ENCODE measurements at regions not wholly inside any gene's neighbourhood (a gene's known extent, or its start where the extent isn't known, plus 50 kb on each side); places are given as distances from the start of the nearest gene placed in this dataset.
"Not testable (repeated sequence)": the region's sequence is repeated elsewhere in the genome, so short reads cannot be mapped to it uniquely, and the experiment has no call there.

DNA sequence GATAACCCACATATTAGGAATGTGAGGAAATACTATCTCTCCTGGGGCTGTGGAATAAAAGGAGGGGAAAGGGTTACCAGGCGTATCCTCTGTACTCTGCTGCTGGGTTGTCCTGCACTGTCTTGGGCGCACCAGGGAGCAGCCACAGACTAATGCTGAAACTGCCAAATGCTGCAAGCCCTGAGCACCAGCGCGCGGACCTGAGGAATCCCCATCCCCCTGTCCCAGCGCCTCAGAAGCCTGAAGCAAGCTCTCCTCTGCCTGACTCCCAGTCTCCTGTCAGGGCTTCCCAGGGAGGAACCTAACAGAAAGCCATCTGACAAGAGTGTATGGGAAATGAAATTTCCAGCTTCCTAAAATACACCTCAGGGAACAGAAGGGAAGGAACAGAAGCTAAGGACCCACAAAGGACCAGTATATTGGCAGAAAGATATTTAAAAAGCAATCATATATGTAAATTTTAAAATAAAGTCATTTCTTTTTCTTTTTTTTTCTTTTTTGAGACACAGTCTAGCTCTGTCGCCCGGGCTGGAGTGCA, 158.3 kb upstream of the C2CD4B start:
- H3K9me3 Mint-ChIP-seq = no peaks in the 10 kb centered on the region
- POLR2A ChIA-PET = no interaction called here
- H3K4me3 Mint-ChIP-seq = no peak overlapping the region
- DNase-seq = no peak
- peaks cover 5% of the 10 kb centered on the region for H3K27me3 Mint-ChIP-seq
- TF ChIP-seq, protein P1, sequence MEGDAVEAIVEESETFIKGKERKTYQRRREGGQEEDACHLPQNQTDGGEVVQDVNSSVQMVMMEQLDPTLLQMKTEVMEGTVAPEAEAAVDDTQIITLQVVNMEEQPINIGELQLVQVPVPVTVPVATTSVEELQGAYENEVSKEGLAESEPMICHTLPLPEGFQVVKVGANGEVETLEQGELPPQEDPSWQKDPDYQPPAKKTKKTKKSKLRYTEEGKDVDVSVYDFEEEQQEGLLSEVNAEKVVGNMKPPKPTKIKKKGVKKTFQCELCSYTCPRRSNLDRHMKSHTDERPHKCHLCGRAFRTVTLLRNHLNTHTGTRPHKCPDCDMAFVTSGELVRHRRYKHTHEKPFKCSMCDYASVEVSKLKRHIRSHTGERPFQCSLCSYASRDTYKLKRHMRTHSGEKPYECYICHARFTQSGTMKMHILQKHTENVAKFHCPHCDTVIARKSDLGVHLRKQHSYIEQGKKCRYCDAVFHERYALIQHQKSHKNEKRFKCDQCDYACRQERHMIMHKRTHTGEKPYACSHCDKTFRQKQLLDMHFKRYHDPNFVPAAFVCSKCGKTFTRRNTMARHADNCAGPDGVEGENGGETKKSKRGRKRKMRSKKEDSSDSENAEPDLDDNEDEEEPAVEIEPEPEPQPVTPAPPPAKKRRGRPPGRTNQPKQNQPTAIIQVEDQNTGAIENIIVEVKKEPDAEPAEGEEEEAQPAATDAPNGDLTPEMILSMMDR (IDR thresholded peaks at IDR 0.05) = no peak
- no peak for ATAC-seq (ENCODE audit: low read depth)
- CTCF ChIA-PET = no interaction called here
- H3K36me3 Mint-ChIP-seq (ENCODE audit: low read depth) = no peaks in the 10 kb centered on the region
- H3K27ac Mint-ChIP-seq = no peak overlapping the region
- H3K4me1 Mint-ChIP-seq = no peaks in the 10 kb centered on the region
- intact Hi-C loops (cut with micrococcal nuclease) = no loop called here

DNA sequence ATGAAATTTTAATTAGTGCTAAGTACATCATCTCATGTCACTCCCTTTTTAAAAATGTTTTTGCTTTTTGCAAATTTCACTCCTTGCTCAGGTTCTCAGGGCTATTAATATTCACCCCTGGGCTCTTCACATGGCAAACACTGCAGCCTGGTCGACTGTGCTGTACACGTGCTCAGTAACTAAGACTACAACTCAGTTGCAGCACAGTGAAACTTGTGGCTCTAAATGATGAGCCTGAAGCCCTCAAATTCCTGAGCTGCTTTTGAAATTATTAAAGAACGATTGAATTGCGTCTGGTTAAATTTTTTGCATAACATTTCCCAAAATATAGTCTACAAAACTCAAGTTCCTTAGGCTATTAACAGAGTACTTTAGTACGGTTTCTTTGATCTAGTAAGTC, 159.3 kb upstream of the C2CD4B start:
- CTCF ChIA-PET = no interaction called here
- no peaks in the 10 kb centered on the region for H3K4me1 Mint-ChIP-seq

DNA sequence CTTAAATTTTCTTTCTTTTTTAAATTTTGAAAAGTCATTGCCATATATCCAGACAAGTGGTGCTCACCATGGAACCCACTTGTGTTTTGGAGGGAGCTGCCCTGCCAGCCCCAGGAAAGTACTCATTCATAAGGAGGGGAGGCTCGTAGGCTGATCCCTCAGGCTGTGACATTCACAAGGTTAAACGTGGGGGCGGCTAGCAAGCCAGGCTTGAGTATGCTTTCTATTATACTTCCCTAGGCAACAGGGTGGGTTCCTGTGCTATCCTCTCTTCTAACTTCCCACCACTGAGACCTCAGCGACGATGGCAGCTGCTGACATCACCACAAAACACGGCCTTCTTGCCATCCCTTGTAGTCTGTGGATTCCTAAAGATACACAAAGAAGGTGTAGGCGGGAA, 160.5 kb upstream of the C2CD4B start:
- intact Hi-C loops (cut with micrococcal nuclease) = no loop called here
- ATAC-seq (ENCODE audit: low read depth) = no peak
- no peaks in the 10 kb centered on the region for H3K4me1 Mint-ChIP-seq
- TF ChIP-seq, protein P1 (IDR thresholded peaks at IDR 0.05) = no peak
- H3K27ac Mint-ChIP-seq = no peak overlapping the region
- H3K9me3 Mint-ChIP-seq = no peaks in the 10 kb centered on the region
- no peak for DNase-seq
- ChIA-PET CTCF (no interaction called here), POLR2A (no interaction called here)
- no peaks in the 10 kb centered on the region for H3K36me3 Mint-ChIP-seq (ENCODE audit: low read depth)
- no peak overlapping the region for H3K4me3 Mint-ChIP-seq
- H3K27me3 Mint-ChIP-seq = peaks cover 2% of the 10 kb centered on the region

More for the DNA sequence above, 159.3 kb upstream of the C2CD4B start:
- Mint-ChIP-seq H3K27ac (no peak overlapping the region), H3K4me3 (no peak overlapping the region), H3K9me3 (no peaks in the 10 kb centered on the region), H3K27me3 (peaks cover 5% of the 10 kb centered on the region), H3K36me3 (ENCODE audit: low read depth) (no peaks in the 10 kb centered on the region)
- intact Hi-C loops (cut with micrococcal nuclease) = no loop called here
- TF ChIP-seq, protein P1 (IDR thresholded peaks at IDR 0.05) = no peak
- POLR2A ChIA-PET = no interaction called here
- no peak for ATAC-seq (ENCODE audit: low read depth)
- DNase-seq = no peak

DNA sequence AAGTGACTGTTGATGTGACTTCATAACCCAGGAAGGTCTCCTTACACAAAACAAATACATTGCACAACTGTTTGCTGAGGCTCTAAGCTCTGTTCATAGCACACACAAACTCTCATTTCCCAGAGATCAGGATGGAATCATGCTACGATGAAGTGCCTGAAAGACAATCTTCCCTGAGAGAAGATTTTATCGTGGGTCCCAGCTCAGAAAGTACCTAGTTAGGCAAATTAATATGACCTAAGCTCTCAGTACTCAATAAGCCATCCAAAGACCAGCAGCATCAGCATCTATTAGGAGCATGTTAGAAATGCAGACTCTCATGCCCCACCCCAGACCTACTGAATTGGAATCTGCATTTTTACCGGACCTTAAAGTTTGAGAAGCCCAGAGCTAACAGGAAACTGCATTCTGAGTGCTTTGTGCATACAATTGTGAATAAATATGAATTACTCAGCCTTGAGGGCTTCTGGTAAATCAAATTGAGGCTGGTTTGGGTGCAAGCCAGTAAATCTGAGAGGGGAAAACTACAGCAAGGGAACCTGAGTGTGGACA, 161.5 kb upstream of the C2CD4B start:
- H3K27ac Mint-ChIP-seq = no peak overlapping the region
- no peak for DNase-seq
- TF ChIP-seq, protein P1 (IDR thresholded peaks at IDR 0.05) = no peak
- no peaks in the 10 kb centered on the region for H3K36me3 Mint-ChIP-seq (ENCODE audit: low read depth)
- H3K4me1 Mint-ChIP-seq = no peaks in the 10 kb centered on the region
- H3K4me3 Mint-ChIP-seq = no peak overlapping the region
- intact Hi-C loops (cut with micrococcal nuclease) = no loop called here
- CTCF ChIA-PET = no interaction called here
- peaks cover 2% of the 10 kb centered on the region for H3K27me3 Mint-ChIP-seq
- POLR2A ChIA-PET = no interaction called here
- no peaks in the 10 kb centered on the region for H3K9me3 Mint-ChIP-seq
- ATAC-seq (ENCODE audit: low read depth) = no peak

DNA sequence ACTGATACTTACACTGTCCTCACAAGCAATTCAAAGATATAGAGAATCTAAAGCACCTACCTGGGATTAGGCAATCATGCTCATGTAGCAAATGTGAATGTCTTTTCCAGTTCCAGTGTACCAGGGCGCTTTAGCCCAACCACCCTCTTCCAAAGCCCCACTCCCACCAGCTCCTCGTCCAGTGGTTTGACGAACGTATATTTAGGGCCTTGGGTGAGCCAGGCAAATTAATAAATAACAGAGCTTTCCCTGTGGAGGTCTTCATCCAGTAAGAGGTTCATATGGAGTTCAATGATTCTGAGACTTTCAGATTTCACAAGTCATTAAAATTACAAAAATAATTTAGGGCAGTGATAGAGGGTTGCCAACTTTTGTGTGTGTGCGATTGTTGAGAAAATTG, 162.3 kb upstream of the C2CD4B start:
- Mint-ChIP-seq H3K27me3 (no peaks in the 10 kb centered on the region), H3K4me1 (no peaks in the 10 kb centered on the region), H3K27ac (no peak overlapping the region), H3K9me3 (no peaks in the 10 kb centered on the region), H3K4me3 (no peak overlapping the region), H3K36me3 (ENCODE audit: low read depth) (no peaks in the 10 kb centered on the region)
- ChIA-PET POLR2A (no interaction called here), CTCF (no interaction called here)
- DNase-seq (no peak), ATAC-seq (ENCODE audit: low read depth) (no peak)
- TF ChIP-seq, protein P1 (IDR thresholded peaks at IDR 0.05) = no peak
- intact Hi-C loops (cut with micrococcal nuclease) = no loop called here

DNA sequence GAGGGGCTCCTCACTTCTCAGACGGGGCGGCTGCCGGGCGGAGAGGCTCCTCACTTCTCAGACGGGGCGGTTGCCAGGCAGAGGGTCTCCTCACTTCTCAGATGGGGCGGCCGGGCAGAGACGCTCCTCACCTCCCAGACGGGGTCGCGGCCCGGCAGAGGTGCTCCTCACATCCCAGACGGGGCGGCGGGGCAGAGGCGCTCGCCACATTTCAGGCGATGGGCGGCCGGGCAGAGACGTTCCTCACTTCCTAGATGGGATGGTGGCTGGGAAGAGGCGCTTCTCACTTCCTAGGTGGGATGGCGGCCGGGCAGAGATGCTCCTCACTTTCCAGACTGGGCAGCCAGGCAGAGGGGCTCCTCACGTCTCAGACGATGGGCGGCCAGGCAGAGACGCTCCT, 167.4 kb upstream of the C2CD4B start:
- CTCF ChIA-PET; H3K27me3 Mint-ChIP-seq; POLR2A ChIA-PET; ATAC-seq (ENCODE audit: low read depth); H3K4me1 Mint-ChIP-seq; H3K9me3 Mint-ChIP-seq; H3K36me3 Mint-ChIP-seq (ENCODE audit: low read depth); intact Hi-C loops (cut with micrococcal nuclease); DNase-seq; H3K27ac Mint-ChIP-seq; H3K4me3 Mint-ChIP-seq: not testable (repeated sequence)
